Mesothelial cell of epicardium (in vitro differentiated cells): ENCODE measurements at regions not wholly inside any gene's neighbourhood (a gene's known extent, or its start where the extent isn't known, plus 50 kb on each side); places are given as distances from the start of the nearest gene placed in this dataset.

Source experiments
- DNase-seq, 2 experiments: peaks; one replicate each; pipeline ENCODE4 v3.0.0; 2021; ENCODE audit warnings: low spot score in 2 of 2; ENCODE audit not compliant: unreplicated experiment in 2 of 2
- H3K27ac Mint-ChIP-seq: 2 replicates; pipeline ENCODE4 v1.8.0; 2021; ENCODE audit warnings: mixed read lengths
- H3K27me3 Mint-ChIP-seq: 2 replicates; pipeline ENCODE4 v1.8.0; 2021; ENCODE audit warnings: low read depth, mixed read lengths
- H3K36me3 Mint-ChIP-seq: 2 replicates; pipeline ENCODE4 v1.8.0; 2021; ENCODE audit warnings: mixed read lengths
- H3K4me1 Mint-ChIP-seq: 2 replicates; pipeline ENCODE4 v1.8.0; 2021; ENCODE audit warnings: mixed read lengths
- H3K4me3 Mint-ChIP-seq: 2 replicates; pipeline ENCODE4 v1.8.0; 2021; ENCODE audit warnings: mild to moderate bottlenecking, moderate library complexity, mixed read lengths
- H3K9me3 Mint-ChIP-seq: 2 replicates; pipeline ENCODE4 v1.8.0; 2021; ENCODE audit warnings: mixed read lengths
- TF ChIP-seq, protein P1 (sequence below): fragments of 200-600 bp; sonication (generic); IDR thresholded peaks from one replicate; pipeline ENCODE4 v1.5.0; 2021; ENCODE audit warnings: antibody characterized with exemption; ENCODE audit not compliant: unreplicated experiment

DNA sequence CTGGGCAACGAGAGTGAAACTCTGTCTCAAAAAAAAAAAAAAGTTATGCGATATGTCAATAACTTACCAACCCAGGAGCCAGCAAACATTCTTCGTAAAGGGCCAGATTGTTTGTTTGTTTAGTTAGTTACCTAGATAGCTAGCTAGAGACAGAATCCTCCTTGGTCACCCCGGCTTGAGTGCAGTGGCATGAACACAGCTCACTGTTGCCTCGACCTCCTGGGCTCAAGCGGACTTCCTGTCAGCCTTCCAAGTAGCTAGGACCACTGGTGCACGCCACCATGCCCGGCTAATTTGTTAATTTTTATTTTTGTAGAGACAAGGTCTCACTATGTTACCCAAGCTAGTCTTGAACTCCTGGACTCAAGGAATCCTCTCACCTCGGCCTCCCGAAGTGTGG lies 113.0 kb downstream of the LITAF start:
- TF ChIP-seq, protein P1, sequence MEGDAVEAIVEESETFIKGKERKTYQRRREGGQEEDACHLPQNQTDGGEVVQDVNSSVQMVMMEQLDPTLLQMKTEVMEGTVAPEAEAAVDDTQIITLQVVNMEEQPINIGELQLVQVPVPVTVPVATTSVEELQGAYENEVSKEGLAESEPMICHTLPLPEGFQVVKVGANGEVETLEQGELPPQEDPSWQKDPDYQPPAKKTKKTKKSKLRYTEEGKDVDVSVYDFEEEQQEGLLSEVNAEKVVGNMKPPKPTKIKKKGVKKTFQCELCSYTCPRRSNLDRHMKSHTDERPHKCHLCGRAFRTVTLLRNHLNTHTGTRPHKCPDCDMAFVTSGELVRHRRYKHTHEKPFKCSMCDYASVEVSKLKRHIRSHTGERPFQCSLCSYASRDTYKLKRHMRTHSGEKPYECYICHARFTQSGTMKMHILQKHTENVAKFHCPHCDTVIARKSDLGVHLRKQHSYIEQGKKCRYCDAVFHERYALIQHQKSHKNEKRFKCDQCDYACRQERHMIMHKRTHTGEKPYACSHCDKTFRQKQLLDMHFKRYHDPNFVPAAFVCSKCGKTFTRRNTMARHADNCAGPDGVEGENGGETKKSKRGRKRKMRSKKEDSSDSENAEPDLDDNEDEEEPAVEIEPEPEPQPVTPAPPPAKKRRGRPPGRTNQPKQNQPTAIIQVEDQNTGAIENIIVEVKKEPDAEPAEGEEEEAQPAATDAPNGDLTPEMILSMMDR, result no peak
- no peak overlapping the region for H3K4me3 Mint-ChIP-seq
- H3K27ac Mint-ChIP-seq, result no peak overlapping the region
- no peaks in the 10 kb centered on the region for H3K36me3 Mint-ChIP-seq
- no peaks in the 10 kb centered on the region for H3K9me3 Mint-ChIP-seq
- H3K4me1 Mint-ChIP-seq, result no peaks in the 10 kb centered on the region
- no peak for DNase-seq
- peaks cover 4% of the 10 kb centered on the region for H3K27me3 Mint-ChIP-seq

DNA sequence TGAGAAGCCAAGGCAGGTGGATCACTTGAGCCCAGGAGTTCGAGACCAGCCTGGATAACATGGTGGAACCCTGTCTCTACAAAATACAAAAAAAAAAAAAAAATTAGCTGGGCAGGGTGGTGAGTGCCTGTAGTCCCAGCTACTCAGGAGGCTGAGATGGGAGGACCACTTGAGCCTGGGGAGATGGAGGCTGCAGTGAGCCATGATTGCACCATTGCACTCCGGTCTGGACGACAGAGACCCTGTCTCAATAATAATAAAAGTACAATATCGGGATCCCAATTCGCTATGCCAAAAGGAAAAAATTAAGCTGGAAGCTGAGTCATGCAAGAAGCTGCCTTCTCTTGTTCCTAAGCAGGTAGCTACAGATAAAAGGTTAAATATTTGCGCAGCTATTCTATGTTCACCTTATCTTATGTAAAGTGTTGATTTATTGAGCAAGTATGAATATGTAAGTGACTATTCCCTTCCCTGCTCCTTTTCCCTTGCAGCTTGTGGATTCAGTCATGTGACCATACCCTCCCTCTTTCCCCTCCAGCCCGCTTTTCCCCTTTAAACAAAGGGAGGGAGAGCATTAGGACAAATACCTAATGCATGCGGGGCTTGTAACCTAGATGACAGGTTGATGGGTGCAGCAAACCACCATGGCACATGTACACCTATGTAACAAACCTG lies 112.0 kb downstream of the LITAF start:
- H3K27me3 Mint-ChIP-seq, result peaks cover 4% of the 10 kb centered on the region
- H3K4me3 Mint-ChIP-seq, result no peak overlapping the region

DNA sequence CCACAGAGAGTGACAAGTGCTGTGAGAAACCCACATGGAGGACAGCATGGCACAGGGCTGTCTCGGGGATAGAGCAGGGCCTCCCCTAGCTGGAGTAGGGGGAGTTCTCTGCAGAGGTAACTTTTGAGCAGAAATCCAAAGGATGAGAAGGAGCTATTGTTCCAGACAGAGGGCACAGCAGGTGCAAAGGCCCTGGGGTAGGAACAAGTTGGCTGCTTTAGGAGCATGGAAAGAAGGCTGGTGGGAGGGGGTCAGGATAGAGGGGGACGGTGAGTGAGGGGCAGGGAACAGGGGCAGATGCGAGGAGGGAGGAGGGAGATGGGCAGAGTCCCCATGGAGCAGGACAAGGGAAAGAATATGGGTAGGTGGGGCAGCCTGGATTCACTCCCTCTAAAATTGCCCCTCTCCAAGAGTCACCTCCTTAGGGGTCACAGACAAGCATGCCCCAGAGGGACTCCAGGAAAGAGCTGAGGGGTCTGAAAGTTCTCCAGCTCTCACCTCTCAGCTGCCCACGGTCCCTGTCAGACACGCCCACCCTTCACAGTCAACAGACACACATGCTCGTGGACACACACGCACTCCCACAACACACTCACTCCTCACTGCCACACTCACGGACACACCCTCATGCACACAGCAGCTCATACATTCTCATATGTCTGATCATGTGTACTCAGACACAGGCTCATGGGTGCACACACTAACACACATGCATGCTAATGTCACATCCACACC lies 110.7 kb downstream of the LITAF start:
- Mint-ChIP-seq H3K9me3 (peaks cover 10% of the 10 kb centered on the region), H3K36me3 (no peaks in the 10 kb centered on the region), H3K27ac (no peak overlapping the region), H3K4me3 (no peak overlapping the region), H3K27me3 (peaks cover 4% of the 10 kb centered on the region), H3K4me1 (no peaks in the 10 kb centered on the region)
- TF ChIP-seq, protein P1, result no peak
- DNase-seq, result no peak

More for the DNA sequence above, 112.0 kb downstream of the LITAF start:
- Mint-ChIP-seq H3K4me1 (no peaks in the 10 kb centered on the region), H3K36me3 (no peaks in the 10 kb centered on the region), H3K9me3 (no peaks in the 10 kb centered on the region), H3K27ac (no peak overlapping the region)
- TF ChIP-seq, protein P1, result no peak
- DNase-seq, result no peak

DNA sequence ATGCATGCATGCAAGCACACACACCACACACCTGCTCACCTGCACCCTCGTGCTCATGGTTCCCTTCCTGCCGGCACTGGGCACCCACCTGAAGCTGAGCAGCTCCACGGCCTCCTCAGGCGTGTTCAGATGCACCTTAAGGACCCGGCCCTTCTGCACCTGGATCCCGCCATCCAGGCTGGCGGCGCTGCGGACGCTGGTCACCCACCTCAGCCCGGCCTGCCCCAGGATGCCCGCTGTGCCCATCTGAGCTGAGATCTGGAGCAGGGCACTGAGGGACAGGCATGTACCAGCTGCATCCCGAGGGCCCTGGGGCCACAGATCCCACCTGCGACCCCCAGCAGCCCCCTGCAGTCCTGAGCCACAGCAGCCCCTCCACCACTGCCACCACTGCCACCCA lies 110.0 kb downstream of the LITAF start:
- Mint-ChIP-seq H3K9me3 (peaks cover 10% of the 10 kb centered on the region), H3K4me1 (no peaks in the 10 kb centered on the region), H3K27me3 (peaks cover 4% of the 10 kb centered on the region), H3K36me3 (no peaks in the 10 kb centered on the region), H3K4me3 (no peak overlapping the region), H3K27ac (no peak overlapping the region)
- TF ChIP-seq, protein P1, result no peak
- no peak for DNase-seq

DNA sequence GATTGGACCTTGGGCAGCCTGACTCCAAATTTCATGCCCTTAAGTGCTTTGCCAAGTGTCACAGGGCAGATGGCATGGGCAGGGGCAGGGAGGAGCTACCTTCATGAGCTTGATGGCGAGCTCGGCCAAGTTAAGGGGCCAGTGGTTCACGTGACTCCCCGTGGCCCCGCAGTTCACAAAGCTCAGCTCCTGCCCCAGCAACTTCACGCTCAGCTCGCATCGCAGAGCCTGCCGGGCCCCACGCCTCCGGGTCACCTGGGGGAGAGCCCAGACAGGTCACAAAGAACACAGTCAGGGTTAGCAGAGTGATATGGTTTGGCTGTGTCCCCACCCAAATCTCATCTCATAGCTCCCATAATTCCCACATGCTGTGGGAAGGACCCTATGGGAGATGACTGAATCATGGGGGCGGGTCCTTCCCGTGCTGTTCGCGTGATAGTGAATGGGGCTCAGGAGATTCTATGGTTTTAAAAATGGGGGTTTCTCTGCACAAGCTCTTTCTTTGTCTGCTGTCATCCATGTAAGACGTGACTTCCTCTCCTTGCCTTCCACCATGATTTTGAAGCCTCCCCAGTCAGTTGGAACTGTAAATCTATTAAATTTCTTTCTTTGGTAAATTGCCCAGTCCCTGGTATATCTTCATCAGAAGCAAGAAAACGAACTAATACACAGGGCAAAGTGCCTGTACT lies 108.1 kb downstream of the LITAF start:
- DNase-seq, result no peak
- Mint-ChIP-seq H3K4me3 (no peak overlapping the region), H3K36me3 (no peaks in the 10 kb centered on the region), H3K27ac (no peak overlapping the region), H3K4me1 (no peaks in the 10 kb centered on the region), H3K9me3 (peaks cover 25% of the 10 kb centered on the region), H3K27me3 (peaks cover 4% of the 10 kb centered on the region)
- TF ChIP-seq, protein P1, result no peak
